ENCODE measurements at regions not wholly inside any gene's neighbourhood (a gene's known extent, or its start where the extent isn't known, plus 50 kb on each side); places are given as distances from the start of the nearest gene placed in this dataset.

DNA sequence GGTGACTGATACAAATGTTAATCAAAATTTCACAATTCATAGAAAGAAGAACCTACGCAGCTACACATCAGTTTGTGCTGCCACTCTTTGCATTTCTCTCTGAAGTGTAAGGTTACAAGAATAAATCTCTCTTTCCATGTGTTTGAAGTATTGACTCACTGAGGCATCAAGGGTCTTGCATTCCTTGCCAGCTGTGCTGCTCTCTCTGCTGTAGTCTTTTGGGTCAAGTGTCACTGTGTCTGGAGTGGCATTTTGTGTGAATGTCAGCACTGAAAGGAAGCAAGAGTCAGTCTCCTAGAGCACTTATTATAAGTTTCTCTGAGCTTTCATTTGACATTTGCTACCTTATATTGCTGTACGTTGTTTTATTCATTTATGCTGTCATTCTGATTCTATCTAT, 1696.1 kb upstream of the LRRTM1 start:
- DNase-seq = no peak

DNA sequence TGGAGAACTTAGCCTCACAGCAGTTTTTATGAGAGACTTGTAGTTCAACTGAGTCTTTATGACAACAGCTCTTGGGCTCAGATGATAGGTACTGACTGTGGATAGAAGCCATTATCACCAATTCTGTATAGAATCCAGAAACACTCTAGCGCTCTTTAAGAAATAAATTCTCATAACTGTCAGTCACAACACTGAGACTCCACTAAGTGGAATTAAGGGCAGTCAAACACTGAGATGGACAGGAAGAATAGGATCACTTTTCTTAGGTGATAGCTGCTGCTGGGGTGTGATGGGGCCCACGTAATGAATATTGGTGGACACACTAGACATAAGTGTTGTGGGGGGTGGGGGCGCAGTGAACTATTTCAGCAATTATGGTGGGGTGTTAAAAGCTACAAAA, 1691.8 kb upstream of the LRRTM1 start:
- no peak for DNase-seq

DNA sequence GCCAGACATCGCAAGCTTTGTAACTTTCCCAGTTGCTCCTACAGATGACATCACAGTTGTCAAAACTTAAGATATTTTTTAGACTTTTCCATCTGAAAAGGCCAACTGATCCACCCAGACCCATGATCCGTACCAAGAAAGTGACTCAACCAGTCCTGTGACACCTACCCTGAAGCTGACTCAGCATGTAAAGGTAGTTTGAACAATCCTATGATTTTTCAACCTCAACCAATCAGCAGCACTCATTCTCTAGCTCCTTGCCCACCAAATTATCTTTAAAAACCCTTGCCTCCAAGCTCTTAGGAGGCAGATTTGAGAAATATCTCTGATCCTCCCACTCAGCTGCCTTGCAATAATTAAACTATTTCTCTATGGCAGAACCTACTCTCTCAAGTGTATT, 1686.7 kb upstream of the LRRTM1 start:
- DNase-seq = no peak

DNA sequence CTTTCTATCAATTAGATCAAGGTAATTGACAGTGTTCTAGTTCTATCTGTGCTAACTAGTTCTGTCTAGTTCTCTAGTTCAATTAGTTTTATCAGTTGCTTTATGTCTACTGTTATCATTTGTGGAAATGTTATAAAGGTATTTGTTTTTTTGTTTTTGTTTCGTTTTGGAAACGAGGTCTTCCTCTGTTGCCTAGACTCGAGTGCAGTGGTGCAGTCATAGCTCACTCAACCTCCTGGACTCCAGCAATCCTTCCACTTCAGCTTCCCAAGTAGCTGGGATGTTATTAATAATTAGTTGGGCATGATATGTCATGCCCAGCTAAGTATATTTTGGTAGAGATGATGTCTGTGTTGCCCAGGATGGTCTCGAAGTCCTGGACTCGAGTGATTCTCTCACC, 1682.8 kb upstream of the LRRTM1 start:
- no peak for DNase-seq

DNA sequence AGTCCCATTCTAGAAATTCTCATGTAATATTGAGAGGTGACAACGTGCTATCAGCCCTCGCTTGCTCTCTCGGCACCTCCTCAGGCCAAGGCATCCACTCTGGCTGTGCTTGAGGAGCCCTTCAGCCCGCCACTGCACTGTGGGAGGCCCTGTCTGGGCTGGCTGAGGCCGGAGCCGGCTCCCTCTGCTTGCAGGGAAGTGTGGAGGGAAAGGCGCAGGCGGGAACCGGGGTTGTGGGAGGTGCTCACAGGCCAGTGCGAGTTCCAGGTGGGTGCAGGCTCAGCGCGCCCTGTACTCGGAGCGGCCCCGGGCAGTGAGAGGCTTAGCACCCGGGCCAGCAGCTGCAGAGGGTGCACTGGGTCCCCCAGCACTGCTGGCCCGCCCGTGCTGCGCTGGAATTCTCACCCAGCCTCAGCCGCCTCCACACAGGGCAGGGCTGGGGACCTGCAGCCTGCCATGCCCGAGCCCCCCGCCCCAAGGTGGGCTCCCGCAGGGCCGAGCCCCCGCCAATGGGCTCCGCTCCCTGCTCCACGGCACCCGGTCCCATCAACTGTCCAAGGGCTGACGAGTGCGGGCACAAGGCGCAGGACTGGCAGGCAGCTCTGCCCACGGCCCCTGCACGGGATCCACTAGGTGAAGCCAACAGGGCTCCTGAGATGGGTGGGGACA, 1680.6 kb upstream of the LRRTM1 start:
- DNase-seq = peak in 2 of 5 donors; percentile 0 to 10

DNA sequence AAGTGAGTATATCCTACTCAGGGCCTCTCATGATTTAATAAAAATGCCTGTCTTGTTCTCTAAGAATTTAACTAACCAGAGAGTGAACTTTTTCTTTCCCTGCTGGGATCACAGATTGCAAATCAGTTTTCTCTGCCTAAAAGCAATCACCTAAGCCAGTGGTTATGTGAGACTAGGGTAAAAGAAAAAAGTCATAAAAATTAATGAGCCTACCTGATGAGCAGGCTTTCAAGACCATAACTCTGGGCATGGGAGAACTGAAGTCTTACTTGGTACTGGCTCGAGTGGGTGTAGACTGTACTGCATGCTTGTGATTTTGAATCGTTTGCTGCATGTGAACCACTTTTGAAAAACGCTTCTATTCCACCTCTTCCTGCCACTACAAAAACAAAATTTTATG, 1677.0 kb upstream of the LRRTM1 start:
- DNase-seq = no peak

DNA sequence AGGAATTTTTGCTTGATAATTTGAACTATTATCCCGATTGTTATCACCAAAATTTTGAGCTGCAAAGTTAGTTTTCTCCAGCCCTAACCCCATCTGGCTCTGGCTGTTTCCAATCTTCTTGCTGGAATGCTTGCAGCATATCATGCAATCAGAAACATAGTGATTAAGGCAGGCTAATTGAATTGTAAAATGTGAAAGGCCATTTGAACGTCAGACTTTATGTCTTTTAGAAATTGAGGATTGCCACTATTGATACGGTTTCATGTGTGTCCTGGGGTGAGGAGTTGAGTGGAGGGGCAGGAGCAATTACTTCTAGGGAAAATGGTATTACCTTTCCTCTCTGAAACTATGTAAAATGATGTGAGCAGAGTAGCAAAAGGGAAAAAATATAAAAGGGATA, 1674.5 kb upstream of the LRRTM1 start:
- no peak for DNase-seq

DNA sequence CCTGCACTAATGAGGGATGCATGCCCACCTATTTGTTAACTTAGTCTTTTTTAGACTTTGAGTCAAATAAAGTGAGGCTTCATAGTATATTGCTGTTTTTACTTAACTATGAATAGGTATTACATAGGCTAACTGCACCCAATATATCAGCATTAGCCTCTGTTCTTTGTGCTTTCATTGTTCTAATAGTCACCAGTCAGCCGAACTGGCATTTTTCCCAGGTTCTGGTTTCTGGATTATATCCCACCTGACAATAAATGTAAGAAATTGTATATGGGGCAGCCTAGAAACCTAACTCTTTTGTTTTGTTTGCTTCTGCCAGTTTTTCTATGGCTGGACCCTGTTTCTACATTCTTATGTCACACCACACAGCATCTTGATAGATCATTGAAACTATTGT, 1672.4 kb upstream of the LRRTM1 start:
- DNase-seq = no peak

DNA sequence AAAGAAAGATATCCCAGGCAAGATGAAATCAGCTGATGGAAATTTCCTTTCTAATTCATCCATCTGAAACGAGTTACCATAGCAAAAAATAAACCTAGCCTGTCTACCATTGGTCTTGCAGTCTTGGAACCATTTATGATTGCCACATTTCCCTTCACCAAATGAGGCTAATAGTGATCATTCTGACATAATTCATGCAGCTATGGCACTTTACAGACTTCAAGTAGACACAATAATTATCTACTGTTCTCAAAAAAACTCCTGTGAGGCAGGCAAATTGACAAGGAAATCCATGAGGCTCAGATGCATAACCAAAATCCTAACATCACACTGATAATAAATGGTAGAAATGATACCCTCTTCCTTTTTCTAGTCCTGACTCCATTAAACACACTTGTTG, 1669.7 kb upstream of the LRRTM1 start:
- DNase-seq = no peak

DNA sequence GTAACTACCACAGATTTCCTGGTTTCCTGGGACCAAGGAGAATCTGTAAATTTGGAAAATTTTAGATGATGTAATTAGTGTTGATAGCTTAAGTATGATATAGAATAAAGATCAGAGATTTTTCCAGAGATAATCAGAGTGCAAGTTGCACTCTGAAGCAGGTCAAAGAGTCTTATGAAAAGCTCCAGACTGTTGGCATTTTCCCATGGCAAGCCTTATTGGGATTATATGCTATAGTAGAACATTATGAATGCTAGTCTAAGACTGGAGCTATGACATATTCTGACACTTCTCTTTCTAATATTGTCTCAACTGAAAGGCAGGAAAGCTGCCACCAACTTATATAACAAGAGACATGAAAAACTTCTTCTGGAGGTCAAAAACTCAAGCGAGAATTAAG, 1638.3 kb upstream of the LRRTM1 start:
- no peak for DNase-seq

DNA sequence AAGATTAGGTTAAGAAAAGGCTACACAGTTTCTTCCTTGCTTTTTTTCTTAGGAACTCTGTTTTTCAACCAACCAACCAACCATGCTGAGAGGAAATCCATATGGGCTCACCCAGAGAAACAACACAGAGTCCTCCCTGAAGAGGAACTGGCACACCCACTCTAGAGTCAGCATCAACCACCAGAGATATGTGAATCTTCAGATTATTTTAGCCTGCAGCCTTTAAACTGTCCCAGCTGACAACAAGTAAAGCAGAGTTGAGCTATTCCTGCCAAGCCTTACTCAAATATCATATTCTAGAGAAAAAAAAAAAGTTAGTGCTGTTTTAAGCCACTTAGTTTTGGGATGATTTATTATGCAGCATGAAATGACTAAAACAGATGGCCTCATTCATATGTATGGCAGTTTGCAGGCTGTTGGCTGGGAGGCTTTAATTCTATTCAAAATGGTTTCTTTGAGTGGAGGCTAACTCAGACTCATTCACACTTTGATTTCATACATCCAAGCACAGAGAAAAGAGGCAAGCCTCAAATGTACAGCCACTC, 1637.7 kb upstream of the LRRTM1 start:
- DNase-seq = no peak

DNA sequence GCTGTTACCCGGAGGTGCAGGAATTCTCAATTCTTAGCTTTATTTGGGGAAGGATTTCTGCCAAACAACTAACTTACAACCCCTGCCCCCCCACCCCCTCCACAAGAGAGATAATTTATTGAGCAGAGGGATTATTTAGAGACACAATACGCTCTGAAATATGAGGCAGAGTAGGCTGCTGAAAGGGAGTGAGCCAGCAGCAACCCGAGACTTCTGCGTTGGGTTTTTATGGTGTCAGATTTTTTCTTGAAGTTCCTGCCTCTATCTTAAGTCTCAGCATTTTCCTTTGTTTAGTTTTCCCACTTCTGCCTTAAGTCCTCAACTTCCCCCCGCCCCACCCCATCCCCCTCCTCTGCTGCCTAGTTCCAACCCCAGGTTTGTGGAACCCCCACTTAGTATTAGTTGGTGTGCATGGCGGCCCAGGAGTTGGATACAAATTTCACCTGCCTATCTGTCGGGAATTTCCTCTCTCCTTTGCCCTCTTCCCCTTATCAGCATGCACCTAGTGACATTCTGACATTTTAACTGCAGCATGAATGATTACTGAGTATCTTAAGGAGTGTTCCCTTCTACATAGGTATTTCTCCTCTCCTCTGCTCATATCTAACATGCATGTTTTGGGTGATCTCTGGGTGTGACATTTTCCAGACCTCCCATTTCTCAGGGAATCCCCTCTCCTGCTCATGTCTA, 1635.9 kb upstream of the LRRTM1 start:
- no peak for DNase-seq

DNA sequence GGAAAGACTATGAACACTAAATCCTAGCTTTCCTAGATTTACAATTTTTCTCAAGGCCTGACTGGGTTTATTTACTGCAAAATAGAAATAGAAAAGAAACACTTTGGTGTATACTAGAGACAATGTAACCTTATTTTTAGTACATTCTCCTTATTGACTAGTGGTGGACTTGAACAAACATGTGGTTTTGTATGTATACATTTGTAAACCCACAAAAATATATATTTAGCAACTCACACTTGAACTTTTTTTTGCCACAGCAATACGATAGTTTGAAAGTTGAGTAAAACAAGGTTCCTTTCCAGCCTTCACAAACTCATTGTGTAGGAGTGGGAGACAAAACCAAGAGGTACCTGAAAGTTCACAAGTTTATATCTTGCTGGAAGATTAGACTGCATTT, 1633.4 kb upstream of the LRRTM1 start:
- no peak for DNase-seq

DNA sequence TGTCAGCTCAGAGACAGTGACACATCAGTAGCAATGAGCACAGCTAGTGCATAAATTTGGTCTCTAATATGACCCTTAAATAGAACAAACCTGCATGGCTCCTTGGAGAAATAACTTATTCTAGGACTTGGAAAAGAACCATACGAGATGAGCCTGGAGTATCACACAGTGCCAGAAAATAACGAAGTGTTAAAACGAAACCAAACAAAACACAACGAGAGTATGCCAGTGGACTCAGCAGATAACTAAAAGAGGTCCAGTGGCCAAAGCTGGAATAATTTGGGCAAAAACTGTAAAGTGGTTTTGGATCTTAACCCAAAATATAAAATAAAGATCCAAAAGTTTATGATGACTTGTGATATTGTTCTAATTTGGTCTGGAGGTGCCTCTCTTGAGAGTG, 1599.0 kb upstream of the LRRTM1 start:
- DNase-seq = no peak

DNA sequence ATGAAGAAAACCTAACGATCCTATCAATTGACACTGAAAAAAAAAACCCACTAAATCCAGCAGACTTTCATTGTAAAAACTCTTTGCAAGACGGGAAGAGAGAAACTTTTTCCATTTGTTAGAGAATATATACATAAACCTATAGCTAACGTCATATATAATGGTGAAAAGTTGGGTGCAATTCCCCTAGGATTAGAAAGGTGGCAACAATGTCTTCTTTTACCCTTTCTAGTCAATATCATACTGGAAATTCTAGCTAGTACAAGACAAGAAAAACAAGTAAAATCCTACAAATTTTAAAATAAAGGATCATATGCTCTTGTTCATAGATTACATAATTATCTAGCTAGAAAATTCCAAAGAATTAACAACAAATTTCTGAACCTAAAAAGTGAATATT, 1596.5 kb upstream of the LRRTM1 start:
- no peak for DNase-seq

DNA sequence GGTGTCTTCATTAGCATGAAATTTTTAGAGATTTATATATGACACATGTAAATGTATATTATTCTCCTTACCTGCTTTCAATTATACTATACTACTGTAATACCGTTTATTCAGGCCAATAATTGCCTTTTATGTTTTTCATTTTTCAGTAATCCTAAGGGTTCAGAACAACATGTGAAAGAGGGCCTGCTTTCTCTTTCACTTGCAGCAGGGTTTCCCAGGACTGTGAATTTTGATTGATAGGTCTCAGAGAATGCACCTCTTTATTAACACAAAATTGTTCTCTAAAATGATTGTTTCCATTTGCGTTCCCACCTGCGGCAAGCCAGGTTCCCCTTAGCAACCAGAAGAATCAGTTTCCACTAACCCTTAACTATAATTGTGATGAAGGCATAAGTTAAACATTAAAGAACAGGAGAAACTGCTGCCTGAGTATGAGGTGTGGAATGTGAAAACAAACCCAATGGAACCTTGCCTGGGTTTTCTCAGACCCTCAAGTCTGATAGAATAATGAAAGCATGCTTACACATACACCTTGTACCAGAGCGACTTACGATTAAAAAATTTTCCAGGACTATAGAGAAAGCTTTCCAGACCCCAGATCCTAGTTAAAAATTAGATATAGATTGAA, 1591.2 kb upstream of the LRRTM1 start:
- no peak for DNase-seq

DNA sequence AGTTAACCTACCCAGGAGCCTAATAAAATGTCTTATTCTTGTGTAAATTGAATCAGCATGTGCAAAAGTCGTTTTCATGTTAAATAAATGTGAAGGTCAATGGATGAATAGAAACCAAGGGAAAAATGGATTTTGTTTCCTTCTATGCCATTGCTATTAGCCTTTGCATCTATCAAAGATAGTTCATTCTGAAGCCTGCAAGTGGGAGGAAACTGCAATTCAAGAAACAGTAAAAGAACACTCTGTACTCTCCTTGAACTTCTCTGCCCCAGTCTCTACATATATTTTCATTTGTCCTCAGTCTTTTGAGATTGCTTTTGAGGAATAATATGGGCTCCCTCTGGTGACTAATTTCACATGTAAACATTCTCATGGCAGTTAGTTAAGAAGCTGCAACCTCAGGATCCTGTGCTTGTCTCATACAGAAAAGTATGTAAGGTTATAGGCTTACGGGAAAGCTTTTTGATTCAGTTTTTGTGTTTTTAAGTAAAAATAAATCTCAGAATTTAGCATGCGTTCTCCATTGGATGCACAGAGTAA, 1590.0 kb upstream of the LRRTM1 start:
- DNase-seq = no peak

DNA sequence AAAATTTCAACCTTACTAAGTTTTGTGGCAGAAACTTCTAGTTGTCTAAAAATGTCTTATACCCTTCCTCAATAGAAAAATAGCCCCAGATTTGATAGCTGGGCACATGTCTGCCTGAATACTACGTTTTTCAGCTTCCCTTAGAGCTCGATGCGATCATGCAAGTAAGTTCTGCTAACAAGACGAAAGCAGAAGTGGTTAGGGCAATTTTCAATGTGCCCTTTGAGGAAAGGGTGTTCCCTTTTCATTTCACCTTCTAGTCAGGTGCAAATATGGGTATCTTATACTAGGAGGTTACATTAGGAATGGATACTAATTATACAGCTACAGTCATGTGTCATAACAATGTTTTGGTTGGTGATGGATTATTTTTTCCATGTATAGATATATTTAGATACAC, 1572.1 kb upstream of the LRRTM1 start:
- no peak for DNase-seq

DNA sequence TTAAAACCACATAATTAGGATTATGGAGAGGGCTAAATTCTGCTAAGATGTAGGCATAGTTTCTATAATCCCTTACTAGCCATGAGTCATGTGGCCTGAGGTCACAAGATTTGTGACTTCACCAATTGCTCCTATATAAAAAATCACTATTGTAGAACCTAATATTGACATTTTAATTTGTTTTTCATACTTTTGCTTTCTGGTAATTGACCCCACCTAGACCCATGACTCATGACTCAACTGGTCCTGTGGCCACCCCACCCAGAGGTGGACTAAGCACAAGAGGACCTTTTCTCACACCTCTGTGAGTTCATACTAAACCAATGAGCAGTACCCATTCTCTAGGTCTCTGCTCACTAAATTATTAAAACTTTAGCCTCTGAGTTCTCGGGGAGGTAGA, 1567.5 kb upstream of the LRRTM1 start:
- DNase-seq = no peak

DNA sequence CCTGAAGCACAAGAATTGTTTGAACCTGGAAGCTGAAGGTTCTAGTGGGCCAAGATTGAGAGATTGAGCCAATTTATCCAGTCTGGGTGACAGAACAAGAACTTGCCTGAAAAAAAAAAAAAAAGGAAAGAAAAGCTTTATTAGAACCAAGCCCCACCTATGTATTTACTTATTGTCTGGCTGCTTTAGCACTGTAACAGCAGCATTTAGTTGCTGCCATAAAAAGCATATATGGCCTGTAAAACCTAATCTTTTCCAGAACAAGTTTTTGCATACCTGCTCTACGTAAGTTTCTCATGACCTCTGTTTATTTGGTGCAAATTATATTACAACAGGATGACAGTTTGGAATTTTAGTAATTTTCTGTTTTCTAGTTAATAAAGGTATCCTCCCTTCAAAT, 1565.6 kb upstream of the LRRTM1 start:
- DNase-seq = no peak

DNA sequence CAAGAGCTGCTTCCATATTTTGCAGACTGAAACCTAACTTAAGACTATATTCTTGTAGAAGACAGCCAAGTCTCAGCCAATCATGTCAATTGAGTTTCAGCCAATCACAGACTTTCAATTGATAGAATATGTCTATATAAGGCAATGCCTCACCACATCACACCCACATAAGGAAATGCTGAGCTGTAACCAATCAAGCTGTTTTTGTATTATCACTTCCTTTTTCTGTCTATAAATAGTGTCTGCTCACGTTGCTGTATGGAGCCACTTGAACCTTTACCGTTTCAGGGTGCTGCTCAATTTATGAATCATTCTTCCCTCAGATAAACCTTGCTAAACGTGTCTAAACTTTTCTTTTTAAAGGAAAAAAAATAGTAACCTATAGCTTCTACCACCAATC, 1554.4 kb upstream of the LRRTM1 start:
- DNase-seq = no peak

DNA sequence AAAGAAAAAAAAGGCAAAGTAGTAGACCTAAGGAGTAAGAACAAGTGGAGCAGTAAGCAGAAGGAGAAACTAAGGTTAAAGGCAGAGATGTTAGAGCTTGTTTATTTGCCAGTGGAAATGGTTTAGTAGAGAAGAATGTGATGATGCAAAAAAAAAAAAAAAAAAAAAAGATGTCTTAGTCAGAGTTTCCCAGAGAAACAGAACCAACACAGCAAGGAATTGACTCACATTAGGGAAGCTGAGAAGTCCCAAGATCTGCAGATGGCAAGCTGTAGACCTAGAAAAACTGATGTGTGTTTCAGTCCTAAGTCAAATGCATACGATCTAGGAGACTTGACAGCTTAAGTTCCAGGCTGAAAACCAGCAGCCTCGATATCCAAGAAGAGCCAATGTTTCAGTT, 1548.8 kb upstream of the LRRTM1 start:
- DNase-seq = no peak

DNA sequence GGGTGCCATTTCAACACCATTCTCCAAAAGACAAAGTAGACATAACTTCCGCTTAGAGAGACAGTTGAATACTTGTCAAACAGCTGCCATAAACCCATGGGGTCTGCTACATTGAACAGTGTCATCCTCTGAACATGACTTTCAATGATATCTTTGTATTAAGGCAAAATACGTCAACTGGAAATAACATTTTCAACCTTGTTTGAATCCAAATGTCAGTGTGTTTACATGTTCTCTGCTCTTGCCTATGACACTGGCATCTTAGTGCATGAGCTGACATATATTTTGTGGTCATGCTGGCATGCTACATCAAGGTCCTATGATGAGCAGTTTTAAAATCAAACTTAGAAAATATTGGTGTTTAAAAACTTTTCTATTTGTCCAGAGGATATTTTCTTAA, 1548.1 kb upstream of the LRRTM1 start:
- DNase-seq = no peak

DNA sequence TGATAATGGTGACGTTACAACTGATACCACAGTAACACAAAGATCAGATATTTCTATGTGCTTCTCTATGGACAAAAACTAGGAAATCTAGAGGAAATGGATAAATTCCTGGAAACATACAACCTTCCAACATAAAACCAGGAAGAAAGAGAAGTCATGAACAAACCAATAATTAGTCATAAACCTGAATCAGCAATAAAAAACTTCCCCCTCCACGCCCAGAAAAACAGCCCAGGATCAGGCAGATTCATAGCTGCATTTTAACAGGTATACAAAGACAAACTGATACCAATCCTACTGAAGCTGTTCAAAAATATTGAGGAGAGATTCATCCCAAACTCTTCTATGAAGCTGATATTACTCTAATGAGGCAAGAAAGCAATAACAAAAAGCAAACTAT, 1535.2 kb upstream of the LRRTM1 start:
- no peak for DNase-seq

All from T-helper 1 cell (primary cell).